Activated T-cell treated with anti-CD3 and anti-CD28 coated beads, Interleukin-2, amount 50 U/mL, for 24 hours (primary cell): ENCODE measurements at regions not wholly inside any gene's neighbourhood (a gene's known extent, or its start where the extent isn't known, plus 50 kb on each side); places are given as distances from the start of the nearest gene placed in this dataset.

Experiments used
- DNase-seq: peaks from one replicate; pipeline ENCODE4 v3.0.0-alpha.2; 2020
- H3K27ac Mint-ChIP-seq: 2 replicates; pipeline ENCODE4 v1.8.0; 2020; ENCODE audit warnings: mild to moderate bottlenecking, mixed read lengths
- H3K27me3 Mint-ChIP-seq: 2 replicates; pipeline ENCODE4 v1.8.0; 2020; ENCODE audit warnings: mixed read lengths
- H3K36me3 Mint-ChIP-seq: 2 replicates; pipeline ENCODE4 v1.8.0; 2020; ENCODE audit warnings: low read depth, mixed read lengths
- H3K4me1 Mint-ChIP-seq: 2 replicates; pipeline ENCODE4 v1.8.0; 2020; ENCODE audit warnings: low read depth, mixed read lengths
- H3K4me3 Mint-ChIP-seq: 2 replicates; pipeline ENCODE4 v1.8.0; 2020; ENCODE audit warnings: mild to moderate bottlenecking, moderate library complexity, mixed read lengths
- H3K9me3 Mint-ChIP-seq: 2 replicates; pipeline ENCODE4 v1.8.0; 2020; ENCODE audit warnings: mixed read lengths

GRCh38 chr4:184575306-184575705, 73.9 kb downstream of the CASP3 start:
- Mint-ChIP-seq H3K36me3 (no peaks in the 10 kb centered on the region), H3K27ac (peak overlapping the region; percentile 34), H3K4me3 (peak overlapping the region; percentile 9), H3K4me1 (peaks cover 18% of the 10 kb centered on the region), H3K9me3 (peaks cover 12% of the 10 kb centered on the region), H3K27me3 (no peaks in the 10 kb centered on the region)
- DNase-seq: no peak

GRCh38 chr4:184574861-184575260, 74.4 kb downstream of the CASP3 start:
- H3K4me3 Mint-ChIP-seq: peak overlapping the region; percentile 9
- H3K27ac Mint-ChIP-seq: peak overlapping the region; percentile 89
- no peaks in the 10 kb centered on the region for H3K36me3 Mint-ChIP-seq
- no peaks in the 10 kb centered on the region for H3K27me3 Mint-ChIP-seq
- no peak for DNase-seq
- peaks cover 7% of the 10 kb centered on the region for H3K9me3 Mint-ChIP-seq
- H3K4me1 Mint-ChIP-seq: peaks cover 18% of the 10 kb centered on the region

- no peak overlapping the region for H3K4me3 Mint-ChIP-seq
- H3K36me3 Mint-ChIP-seq: no peaks in the 10 kb centered on the region
- no peaks in the 10 kb centered on the region for H3K27me3 Mint-ChIP-seq
- peak overlapping the region; percentile 90 for H3K27ac Mint-ChIP-seq
- peaks cover 4% of the 10 kb centered on the region for H3K9me3 Mint-ChIP-seq
- peaks cover 20% of the 10 kb centered on the region for H3K4me1 Mint-ChIP-seq
- DNase-seq: no peak
These were observed 75.5 kb downstream of the CASP3 start for GRCh38 chr4:184573701-184574100.

- Mint-ChIP-seq H3K27ac (no peak overlapping the region), H3K9me3 (peaks cover 2% of the 10 kb centered on the region)
- DNase-seq: no peak
These were observed 80.5 kb downstream of the CASP3 start for GRCh38 chr4:184568770-184569169.

GRCh38 chr4:184563621-184564020, 85.6 kb downstream of the CASP3 start:
- DNase-seq: no peak
- Mint-ChIP-seq H3K4me3 (no peak overlapping the region), H3K4me1 (peaks cover 8% of the 10 kb centered on the region), H3K27me3 (no peaks in the 10 kb centered on the region), H3K27ac (no peak overlapping the region), H3K36me3 (no peaks in the 10 kb centered on the region), H3K9me3 (no peaks in the 10 kb centered on the region)

More at GRCh38 chr4:184568770-184569169, 80.5 kb downstream of the CASP3 start:
- no peaks in the 10 kb centered on the region for H3K27me3 Mint-ChIP-seq
- no peak overlapping the region for H3K4me3 Mint-ChIP-seq
- H3K4me1 Mint-ChIP-seq: peaks cover 11% of the 10 kb centered on the region
- H3K36me3 Mint-ChIP-seq: no peaks in the 10 kb centered on the region

- Mint-ChIP-seq H3K4me1 (peaks cover 11% of the 10 kb centered on the region), H3K4me3 (no peak overlapping the region), H3K36me3 (no peaks in the 10 kb centered on the region), H3K27ac (no peak overlapping the region), H3K9me3 (no peaks in the 10 kb centered on the region), H3K27me3 (no peaks in the 10 kb centered on the region)
- DNase-seq: no peak
These were observed 84.6 kb upstream of the IRF2 start for GRCh38 chr4:184558996-184559395.

- Mint-ChIP-seq H3K4me3 (no peak overlapping the region), H3K27me3 (no peaks in the 10 kb centered on the region), H3K9me3 (no peaks in the 10 kb centered on the region), H3K4me1 (peaks cover 6% of the 10 kb centered on the region), H3K27ac (no peak overlapping the region), H3K36me3 (no peaks in the 10 kb centered on the region)
- DNase-seq: no peak
These were observed 79.5 kb upstream of the IRF2 start for GRCh38 chr4:184553891-184554290.

GRCh38 chr4:184550476-184550875, 76.1 kb upstream of the IRF2 start:
- Mint-ChIP-seq H3K36me3 (no peaks in the 10 kb centered on the region), H3K4me3 (no peak overlapping the region), H3K9me3 (no peaks in the 10 kb centered on the region), H3K27ac (no peak overlapping the region), H3K27me3 (no peaks in the 10 kb centered on the region), H3K4me1 (peaks cover 17% of the 10 kb centered on the region)
- DNase-seq: no peak

- no peaks in the 10 kb centered on the region for H3K27me3 Mint-ChIP-seq
- H3K9me3 Mint-ChIP-seq: no peaks in the 10 kb centered on the region
- no peak overlapping the region for H3K4me3 Mint-ChIP-seq
- DNase-seq: no peak
- peak overlapping the region; percentile 13 for H3K27ac Mint-ChIP-seq
- H3K36me3 Mint-ChIP-seq: no peaks in the 10 kb centered on the region
- H3K4me1 Mint-ChIP-seq: peaks cover 18% of the 10 kb centered on the region
These were observed 74.4 kb upstream of the IRF2 start for GRCh38 chr4:184548648-184549341.

GRCh38 chr4:184548316-184548647, 73.9 kb upstream of the IRF2 start:
- no peak for DNase-seq
- Mint-ChIP-seq H3K9me3 (no peaks in the 10 kb centered on the region), H3K4me1 (peaks cover 18% of the 10 kb centered on the region), H3K27ac (peak overlapping the region; percentile 13), H3K4me3 (no peak overlapping the region), H3K27me3 (no peaks in the 10 kb centered on the region), H3K36me3 (no peaks in the 10 kb centered on the region)

GRCh38 chr4:184544788-184545409, 70.5 kb upstream of the IRF2 start:
- H3K27ac Mint-ChIP-seq: no peak overlapping the region
- H3K4me1 Mint-ChIP-seq: peaks cover 25% of the 10 kb centered on the region
- H3K4me3 Mint-ChIP-seq: no peak overlapping the region
- no peaks in the 10 kb centered on the region for H3K36me3 Mint-ChIP-seq
- no peaks in the 10 kb centered on the region for H3K9me3 Mint-ChIP-seq
- H3K27me3 Mint-ChIP-seq: no peaks in the 10 kb centered on the region
- DNase-seq: no peak

- H3K36me3 Mint-ChIP-seq: peaks cover 7% of the 10 kb centered on the region
- H3K27ac Mint-ChIP-seq: no peak overlapping the region
- no peak for DNase-seq
- peaks cover 22% of the 10 kb centered on the region for H3K4me1 Mint-ChIP-seq
- no peaks in the 10 kb centered on the region for H3K27me3 Mint-ChIP-seq
- H3K9me3 Mint-ChIP-seq: no peaks in the 10 kb centered on the region
- H3K4me3 Mint-ChIP-seq: no peak overlapping the region
These were observed 67.6 kb upstream of the IRF2 start for GRCh38 chr4:184541907-184542306.

GRCh38 chr4:184540307-184540706, 66.0 kb upstream of the IRF2 start:
- Mint-ChIP-seq H3K27me3 (no peaks in the 10 kb centered on the region), H3K4me1 (peaks cover 33% of the 10 kb centered on the region), H3K4me3 (no peak overlapping the region), H3K27ac (no peak overlapping the region), H3K9me3 (no peaks in the 10 kb centered on the region), H3K36me3 (peaks cover 8% of the 10 kb centered on the region)
- no peak for DNase-seq

- DNase-seq: peak; percentile 75
- peaks cover 10% of the 10 kb centered on the region for H3K36me3 Mint-ChIP-seq
- H3K27me3 Mint-ChIP-seq: no peaks in the 10 kb centered on the region
- peaks cover 52% of the 10 kb centered on the region for H3K4me1 Mint-ChIP-seq
- H3K9me3 Mint-ChIP-seq: peaks cover 3% of the 10 kb centered on the region
- H3K27ac Mint-ChIP-seq: peak overlapping the region; percentile 98
- peak overlapping the region; percentile 92 for H3K4me3 Mint-ChIP-seq
These were observed 63.8 kb upstream of the IRF2 start for GRCh38 chr4:184538023-184538599.

- Mint-ChIP-seq H3K4me3 (peak overlapping the region; percentile 92), H3K9me3 (peaks cover 3% of the 10 kb centered on the region), H3K36me3 (peaks cover 10% of the 10 kb centered on the region), H3K27me3 (no peaks in the 10 kb centered on the region), H3K27ac (peak overlapping the region; percentile 98), H3K4me1 (peaks cover 56% of the 10 kb centered on the region)
- DNase-seq: peak; percentile 95
These were observed 63.1 kb upstream of the IRF2 start for GRCh38 chr4:184537269-184538022.
